ENCODE measurements at regions not wholly inside any gene's neighbourhood (a gene's known extent, or its start where the extent isn't known, plus 50 kb on each side); places are given as distances from the start of the nearest gene placed in this dataset.

GRCh38 chr1:88472714-88473113 is 211.4 kb upstream of the PKN2 start:
- no peak for TF ChIP-seq CTCF (IDR thresholded peaks at IDR 0.05; ENCODE audit: insufficient read depth, low read depth, low read length)
- TF ChIP-seq EZH2 (IDR thresholded peaks at IDR 0.05; ENCODE audit: insufficient read depth, low read length), result no peak
